Activated CD4-positive, alpha-beta T cell treated with anti-CD3 and anti-CD28 coated beads for 36 hours (primary cell): ENCODE measurements at regions not wholly inside any gene's neighbourhood (a gene's known extent, or its start where the extent isn't known, plus 50 kb on each side); places are given as distances from the start of the nearest gene placed in this dataset.

Experiments
- ATAC-seq: fragments of 200-7000 bp; cut with Tn5 transposase; one replicate; pipeline ENCODE4 v1.10.0; 2021; ENCODE audit warnings: mild to moderate bottlenecking, moderate library complexity
- CTCF ChIA-PET: fragments of 350-600 bp; sonication (Branson Sonifier 250); formaldehyde crosslinking; loops from one replicate; lab custom pipeline; 2021; ENCODE audit warnings: antibody characterized with exemption; lab: Charles Lee
- POLR2A ChIA-PET: fragments of 350-600 bp; sonication (Branson Sonifier 250); formaldehyde crosslinking; loops from one replicate; lab custom pipeline; 2021; ENCODE audit warnings: antibody characterized with exemption, inconsistent platforms; lab: Charles Lee
- DNase-seq: peaks from one replicate; pipeline ENCODE4 v3.0.0-alpha.2; 2020
- H3K27ac Mint-ChIP-seq: one replicate; pipeline ENCODE4 v1.8.0; 2021; ENCODE audit warnings: mixed read lengths
- H3K27me3 Mint-ChIP-seq: one replicate; pipeline ENCODE4 v1.8.0; 2021; ENCODE audit warnings: mixed read lengths
- H3K36me3 Mint-ChIP-seq: one replicate; pipeline ENCODE4 v1.8.0; 2021; ENCODE audit warnings: low read depth, mixed read lengths
- H3K4me1 Mint-ChIP-seq: one replicate; pipeline ENCODE4 v1.8.0; 2021; ENCODE audit warnings: mixed read lengths
- H3K4me3 Mint-ChIP-seq: one replicate; pipeline ENCODE4 v1.8.0; 2021; ENCODE audit warnings: mild to moderate bottlenecking, moderate library complexity, mixed read lengths
- H3K9me3 Mint-ChIP-seq: one replicate; pipeline ENCODE4 v1.8.0; 2021; ENCODE audit warnings: low read depth, mixed read lengths
- intact Hi-C, 2 experiments: fragments of 100-400 bp; cut with DNase I in 1 of 2; cut with micrococcal nuclease in 1 of 2; formaldehyde crosslinking; loops; one replicate each; pipeline versions ENCODE4 v1.14.2 to v1.15.1; 2022 to 2024; cut with DNase I, micrococcal nuclease

DNA sequence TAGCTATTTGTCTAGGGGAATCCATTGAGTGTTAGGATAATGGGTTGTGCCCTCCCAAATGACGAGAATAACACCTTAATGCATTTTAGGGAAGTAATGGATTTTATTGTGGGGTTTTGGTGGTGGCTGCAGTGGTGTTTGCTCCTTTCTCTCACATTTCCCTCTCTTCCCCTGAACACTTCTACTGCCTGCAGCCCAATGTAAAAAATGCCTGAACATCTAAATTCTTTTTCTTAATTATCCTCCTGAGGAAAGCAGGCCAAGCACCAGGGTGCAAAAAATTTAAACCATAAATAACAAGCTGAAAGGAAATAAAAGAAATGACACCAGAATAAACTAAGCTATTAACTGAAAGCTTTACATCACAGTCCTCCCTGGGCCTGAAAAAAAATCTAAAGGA, 57.3 kb upstream of the PCDH8 start:
- DNase-seq: no peak
- Mint-ChIP-seq H3K27me3 (peaks cover 9% of the 10 kb centered on the region), H3K4me1 (no peaks in the 10 kb centered on the region), H3K36me3 (no peaks in the 10 kb centered on the region), H3K4me3 (no peak overlapping the region), H3K9me3 (no peaks in the 10 kb centered on the region), H3K27ac (no peak overlapping the region)
- ChIA-PET POLR2A (no interaction called here), CTCF (interaction anchor here (1.3 kb wide), 1 partner anchor 62 kb away, joined by 3 read pairs; no protein-coding TSS in a partner anchor)
- no peak for ATAC-seq
- intact Hi-C loops: no loop called here

GRCh38 chr13:52903320-52903719, 54.9 kb upstream of the PCDH8 start:
- H3K4me3 Mint-ChIP-seq: no peak overlapping the region
- peaks cover 9% of the 10 kb centered on the region for H3K27me3 Mint-ChIP-seq
- no peak overlapping the region for H3K27ac Mint-ChIP-seq
- ChIA-PET CTCF (no interaction called here), POLR2A (no interaction called here)
- intact Hi-C loops: no loop called here
- H3K4me1 Mint-ChIP-seq: no peaks in the 10 kb centered on the region
- no peaks in the 10 kb centered on the region for H3K36me3 Mint-ChIP-seq
- DNase-seq (no peak), ATAC-seq (no peak)
- H3K9me3 Mint-ChIP-seq: no peaks in the 10 kb centered on the region

DNA sequence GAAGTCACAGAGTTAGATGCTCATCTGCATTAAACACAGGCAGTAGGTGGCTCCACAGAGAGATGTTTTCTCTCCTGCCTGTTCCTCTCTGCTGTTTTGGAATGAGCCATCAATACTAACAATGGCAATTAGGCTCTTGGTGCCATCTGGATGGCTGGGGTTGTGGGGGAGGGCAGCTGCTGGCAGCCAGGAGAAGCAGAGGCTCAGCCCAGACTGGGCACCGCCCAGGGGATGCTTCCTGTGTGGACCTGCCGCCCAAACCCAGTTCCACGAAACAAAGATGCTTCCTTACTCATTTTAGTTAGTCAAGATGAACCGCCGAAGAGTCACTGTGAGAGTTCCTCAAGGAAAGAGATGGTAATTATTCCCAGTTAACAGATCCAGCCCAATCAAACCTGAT, 50.8 kb upstream of the PCDH8 start:
- Mint-ChIP-seq H3K27ac (no peak overlapping the region), H3K4me1 (no peaks in the 10 kb centered on the region), H3K27me3 (peaks cover 5% of the 10 kb centered on the region), H3K4me3 (no peak overlapping the region), H3K36me3 (no peaks in the 10 kb centered on the region), H3K9me3 (no peaks in the 10 kb centered on the region)
- ATAC-seq: no peak
- intact Hi-C loops: no loop called here
- ChIA-PET CTCF (no interaction called here), POLR2A (no interaction called here)
- no peak for DNase-seq
